GM21717 (cell line): ENCODE measurements at regions not wholly inside any gene's neighbourhood (a gene's known extent, or its start where the extent isn't known, plus 50 kb on each side); places are given as distances from the start of the nearest gene placed in this dataset.
"Not testable (repeated sequence)": the region's sequence is repeated elsewhere in the genome, so short reads cannot be mapped to it uniquely, and the experiment has no call there.

ENCODE experiments used
- ATAC-seq: cut with Tn5 transposase; IDR thresholded peaks from one replicate; pipeline ENCODE4 v1.9.1; 2021; ENCODE audit warnings: mild to moderate bottlenecking, moderate library complexity; ENCODE audit not compliant: unreplicated experiment

GRCh38 chr16:72464597-72465368 is 292.8 kb upstream of the PMFBP1 start:
- no peak for ATAC-seq

DNA sequence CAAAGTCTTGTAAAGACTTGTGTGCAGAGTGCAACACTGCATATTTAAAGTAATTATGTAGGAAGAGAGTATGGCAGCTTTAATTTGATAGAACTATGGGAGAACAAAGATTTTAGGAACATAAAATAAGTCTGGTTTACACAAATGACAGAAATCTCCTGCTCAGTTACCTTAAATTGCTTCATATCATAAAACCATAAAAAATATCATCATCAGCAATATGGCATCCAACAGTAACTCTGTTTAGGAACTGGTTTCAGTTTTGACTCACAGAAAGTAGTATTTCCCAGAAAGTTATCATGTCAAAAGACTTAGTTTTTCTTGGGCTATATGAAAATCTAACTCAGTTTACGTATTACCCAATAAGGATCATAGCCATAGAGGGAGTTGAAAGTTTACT is 292.1 kb upstream of the PMFBP1 start:
- no peak for ATAC-seq

- ATAC-seq: no peak
These were observed 286.1 kb upstream of the PMFBP1 start for GRCh38 chr16:72458035-72458434.

GRCh38 chr16:72457243-72457940 is 285.4 kb upstream of the PMFBP1 start:
- no peak for ATAC-seq

GRCh38 chr16:72455743-72456659 is 284.0 kb upstream of the PMFBP1 start:
- no peak for ATAC-seq

DNA sequence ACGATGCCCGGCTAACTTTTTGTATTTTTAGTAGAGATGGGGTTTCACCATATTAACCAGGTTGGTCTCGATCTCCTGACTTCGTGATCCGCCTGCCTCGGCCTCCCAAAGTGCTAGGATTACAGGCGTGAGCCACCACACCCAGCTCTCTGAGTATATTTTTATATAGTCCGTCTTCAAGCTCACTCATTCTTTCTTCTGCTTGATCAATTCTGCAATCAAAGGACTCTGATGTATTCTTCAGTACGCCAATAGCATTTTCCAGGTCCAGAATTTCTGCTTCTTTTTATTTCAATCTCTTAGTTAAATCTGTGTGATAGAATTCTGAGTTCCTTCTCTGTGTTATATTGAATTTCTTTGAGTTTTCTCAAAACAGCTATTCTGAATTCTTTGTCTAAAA is 281.9 kb upstream of the PMFBP1 start:
- not testable (repeated sequence) for ATAC-seq

DNA sequence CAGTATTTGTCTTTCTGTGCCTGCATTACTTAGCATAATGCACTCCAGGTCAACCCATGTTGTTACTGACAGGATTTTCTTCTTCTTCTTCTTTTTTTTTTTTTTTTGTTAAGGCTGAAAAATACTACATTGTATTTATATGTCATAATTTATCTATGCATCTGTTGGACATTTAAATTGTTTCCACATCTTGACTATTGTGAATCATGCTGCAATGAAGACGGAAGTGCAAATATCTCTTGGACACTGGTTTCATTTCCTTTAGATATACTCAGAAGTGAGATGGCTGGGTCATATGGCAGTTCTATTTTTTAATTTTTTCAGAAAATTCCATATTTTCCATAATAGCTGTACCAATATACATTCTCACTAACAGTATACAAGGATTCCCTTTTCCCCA is 272.7 kb upstream of the PMFBP1 start:
- no peak for ATAC-seq

GRCh38 chr16:72443809-72444208 is 271.9 kb upstream of the PMFBP1 start:
- ATAC-seq: no peak

DNA sequence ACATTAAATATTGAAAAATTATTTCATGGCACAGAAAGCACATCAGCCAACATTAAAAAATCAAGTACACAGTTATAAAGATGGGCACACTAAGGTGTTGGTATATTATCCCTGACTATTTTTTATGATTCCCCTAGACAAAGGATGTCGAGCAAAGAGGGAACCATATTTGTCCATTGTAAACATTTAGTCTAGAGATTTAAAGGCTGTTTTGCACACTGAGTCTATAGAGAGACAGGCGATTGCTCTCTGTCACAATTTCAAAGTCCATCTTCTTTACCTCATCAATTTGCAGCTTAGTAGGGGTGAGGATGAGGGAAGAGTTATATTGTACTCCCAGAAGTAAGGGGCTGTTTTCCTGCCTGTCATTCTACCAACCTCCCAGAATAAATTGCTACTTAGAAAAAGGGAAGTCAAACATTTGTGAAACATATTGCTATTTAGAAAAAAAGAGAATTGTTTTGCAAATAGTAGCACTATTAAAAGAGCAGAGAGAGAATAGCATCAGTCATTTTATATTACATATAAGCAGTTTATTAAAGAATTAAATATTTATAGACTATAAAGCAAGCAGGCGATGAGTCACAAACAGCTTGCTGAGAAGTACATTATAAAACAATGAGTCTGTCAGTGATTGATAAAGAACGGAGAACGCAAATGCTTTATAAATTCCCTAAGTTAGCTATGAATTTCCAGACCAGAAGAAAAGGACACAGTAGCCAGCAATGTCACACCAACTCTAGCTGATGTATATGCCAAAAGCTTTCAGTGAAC is 270.6 kb upstream of the PMFBP1 start:
- ATAC-seq: no peak

- no peak for ATAC-seq
These were observed 265.9 kb upstream of the PMFBP1 start for GRCh38 chr16:72437891-72438290.

GRCh38 chr16:72434159-72434558 is 262.2 kb upstream of the PMFBP1 start:
- ATAC-seq: no peak

- ATAC-seq: no peak
These were observed 258.2 kb upstream of the PMFBP1 start for GRCh38 chr16:72430121-72430520.

- ATAC-seq: no peak
These were observed 257.7 kb upstream of the PMFBP1 start for GRCh38 chr16:72429671-72430081.

DNA sequence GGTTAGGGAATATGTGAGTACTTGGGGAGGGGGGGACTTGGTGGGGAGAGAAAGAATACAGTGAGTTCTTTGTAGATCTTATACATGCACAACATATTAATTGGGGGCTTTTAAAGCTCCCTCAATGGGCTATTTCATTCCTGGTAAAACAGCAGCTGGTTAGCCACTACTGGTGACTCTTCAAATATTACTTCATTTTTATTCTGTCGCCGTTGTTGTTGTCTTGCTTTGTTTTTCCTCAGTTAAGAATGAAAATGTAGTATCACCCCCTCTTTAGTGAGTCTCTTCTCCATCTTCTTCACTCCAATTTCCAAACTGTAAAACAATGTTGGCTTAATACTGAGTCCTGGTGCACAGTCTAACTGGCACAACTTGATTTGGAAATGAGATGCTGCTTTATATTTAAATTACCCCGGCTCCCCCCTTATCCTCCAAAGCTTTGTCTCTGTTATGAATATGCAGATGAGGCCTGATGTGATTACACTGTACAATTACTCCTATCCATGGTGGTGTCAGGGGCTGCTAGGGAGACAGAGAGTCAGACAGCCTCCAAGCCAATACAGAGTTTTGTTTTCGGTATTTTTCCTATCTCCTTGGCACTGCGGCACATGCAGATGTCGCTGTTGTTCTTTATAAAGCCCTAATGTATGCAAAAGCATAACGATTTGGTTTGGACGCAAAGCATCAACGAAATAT is 256.9 kb upstream of the PMFBP1 start:
- no peak for ATAC-seq

GRCh38 chr16:72427783-72428331 is 255.9 kb upstream of the PMFBP1 start:
- no peak for ATAC-seq

- ATAC-seq: no peak
These were observed 255.3 kb upstream of the PMFBP1 start for GRCh38 chr16:72427051-72427782.

- ATAC-seq: no peak
These were observed 254.4 kb upstream of the PMFBP1 start for GRCh38 chr16:72426386-72426785.

DNA sequence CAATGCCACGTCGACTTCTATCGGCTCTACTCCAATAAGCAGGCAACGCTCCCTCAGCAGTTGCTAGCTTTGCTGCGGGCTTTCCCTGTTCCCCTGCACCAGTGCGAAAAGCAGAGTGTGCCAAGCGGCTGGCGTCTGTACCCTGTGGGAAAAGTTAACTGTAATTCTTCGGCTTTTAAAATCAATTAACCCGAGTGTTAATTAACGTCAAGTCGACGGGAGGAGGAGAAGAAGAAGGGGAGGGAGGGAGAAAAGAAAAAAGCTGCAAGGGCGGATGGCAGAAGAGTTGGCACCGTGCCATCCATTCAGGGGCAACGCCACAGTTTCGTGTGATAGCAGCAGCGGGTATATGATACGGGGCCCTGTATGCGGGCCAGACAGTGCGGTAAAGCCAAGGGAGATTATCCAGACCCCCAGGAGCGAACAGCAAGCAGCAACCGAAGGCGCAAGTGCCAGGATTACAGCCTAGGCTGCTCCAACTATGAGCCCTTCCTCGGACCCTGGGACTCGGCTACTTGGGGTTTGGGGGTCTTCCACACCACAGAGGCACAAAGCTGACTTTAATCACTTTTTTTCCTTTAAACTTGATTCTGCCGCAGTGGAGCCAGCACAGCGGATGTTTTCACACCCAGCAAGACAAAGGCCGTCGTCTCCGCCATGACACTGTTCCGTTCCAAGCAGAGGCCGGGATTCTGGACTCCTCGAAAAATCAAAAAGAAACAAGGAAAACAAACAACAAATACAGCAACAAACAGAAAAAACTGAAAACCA is 253.8 kb upstream of the PMFBP1 start:
- no peak for ATAC-seq
